ENCODE measurements at regions not wholly inside any gene's neighbourhood (a gene's known extent, or its start where the extent isn't known, plus 50 kb on each side); places are given as distances from the start of the nearest gene placed in this dataset.
"Not testable (repeated sequence)": the region's sequence is repeated elsewhere in the genome, so short reads cannot be mapped to it uniquely, and the experiment has no call there.

- not testable (repeated sequence) for DNase-seq
Observed at GRCh38 chr17:30631651-30632050, 154.4 kb downstream of the GOSR1 start.

DNA sequence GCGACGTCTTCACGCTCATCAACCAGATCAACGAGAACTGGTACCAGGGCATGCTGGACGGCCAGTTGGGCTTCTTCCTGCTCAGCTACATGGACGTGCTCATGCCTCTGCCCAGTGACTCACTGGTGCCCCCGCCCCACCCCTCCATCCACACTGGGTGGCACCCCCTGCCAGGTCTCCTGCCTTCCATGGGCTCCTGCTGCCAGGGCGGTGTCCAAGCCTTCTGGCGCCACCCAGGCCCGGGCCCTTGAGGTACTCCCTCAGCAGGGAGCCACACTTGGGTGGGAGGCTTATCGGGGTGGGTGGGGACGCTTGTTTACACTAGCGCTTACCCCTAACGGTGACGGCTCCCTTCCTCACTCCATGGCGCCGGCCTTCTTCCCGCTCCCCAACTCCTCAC is 148.2 kb downstream of the GOSR1 start:
- DNase-seq, result not testable (repeated sequence)

- DNase-seq, result not testable (repeated sequence)
Observed at GRCh38 chr17:30624180-30624579, 147.0 kb downstream of the GOSR1 start.

- DNase-seq, result not testable (repeated sequence)
Observed at GRCh38 chr17:30609682-30610081, 132.5 kb downstream of the GOSR1 start.

DNA sequence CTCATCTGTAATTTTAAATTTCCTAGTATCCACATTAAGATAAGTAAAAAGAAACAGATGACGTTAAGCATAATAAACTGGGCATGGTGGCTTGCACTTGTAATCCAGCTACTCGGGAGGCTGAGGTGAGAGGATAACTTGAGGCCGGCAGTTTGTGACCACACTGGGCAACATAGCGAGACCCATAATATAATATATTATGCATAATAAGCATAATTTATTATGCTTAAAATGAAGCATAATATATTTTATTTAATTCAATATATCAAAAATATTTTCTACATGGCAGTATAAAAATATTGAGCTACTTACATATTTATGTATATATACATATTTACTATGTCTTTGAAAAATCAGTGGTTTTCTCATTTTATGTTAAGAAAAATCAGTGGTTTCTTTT is 128.3 kb downstream of the GOSR1 start:
- DNase-seq, result no peak

GRCh38 chr17:30605027-30605426 is 127.8 kb downstream of the GOSR1 start:
- no peak for DNase-seq

- not testable (repeated sequence) for DNase-seq
Observed at GRCh38 chr17:30602396-30602795, 125.2 kb downstream of the GOSR1 start.

DNA sequence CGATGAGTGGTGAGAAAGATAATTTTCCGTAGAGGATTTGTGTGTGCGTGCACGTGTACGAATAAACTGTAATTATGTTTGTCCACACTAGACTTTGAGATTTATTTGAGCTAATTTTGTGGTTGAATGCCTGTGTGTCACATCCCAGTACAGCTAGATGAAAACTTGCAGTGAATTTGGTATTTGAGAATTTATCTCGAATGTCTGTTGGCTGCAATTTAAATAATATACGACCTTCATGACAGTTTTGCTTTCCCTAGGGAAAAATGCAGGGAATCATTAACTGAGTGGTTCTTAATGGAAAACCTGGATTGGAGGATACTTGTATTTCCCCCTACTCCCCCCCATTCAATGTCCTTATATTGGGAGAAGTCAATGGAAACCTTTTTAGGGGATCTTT is 124.8 kb downstream of the GOSR1 start:
- not testable (repeated sequence) for DNase-seq

- DNase-seq, result no peak
Observed at GRCh38 chr17:30600830-30601494, 123.8 kb downstream of the GOSR1 start.

DNA sequence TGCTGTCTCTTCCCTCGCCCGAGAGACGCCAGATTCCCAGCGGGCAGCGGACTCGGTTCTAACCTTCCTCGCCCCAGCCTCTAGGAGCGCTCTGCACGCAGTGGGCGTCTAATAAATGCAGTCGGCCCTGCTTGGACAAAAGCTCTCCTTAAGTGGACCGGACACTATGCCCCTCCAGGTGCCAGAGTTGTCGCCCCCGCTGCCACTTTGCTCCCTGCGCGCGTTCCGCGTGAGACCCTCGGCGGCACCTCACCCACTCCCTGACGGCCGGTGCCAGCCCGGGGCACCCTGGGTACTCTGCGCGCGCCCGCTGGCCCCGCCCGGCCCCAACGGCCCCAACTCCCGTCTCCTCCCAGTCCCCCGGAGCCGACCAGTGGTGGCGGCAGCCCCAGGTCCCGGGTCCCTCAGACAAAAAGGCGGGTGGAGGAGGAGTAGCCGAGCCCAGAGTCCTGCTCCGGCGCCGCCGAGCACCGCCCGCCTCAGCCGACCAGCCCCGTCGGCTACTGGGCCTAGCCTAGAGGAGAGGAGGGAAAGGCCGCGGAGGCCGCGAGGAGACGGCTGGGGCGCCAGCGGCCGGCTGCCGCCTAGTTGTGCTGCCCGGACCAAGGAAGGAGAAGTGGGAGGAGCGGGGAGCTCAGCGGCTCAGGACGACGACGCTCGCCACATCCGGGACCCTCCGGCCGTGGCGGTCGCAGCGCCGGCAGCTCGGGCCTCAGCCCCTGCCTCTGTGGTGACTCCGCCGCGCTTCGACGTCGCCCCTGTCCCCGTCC is 123.0 kb downstream of the GOSR1 start:
- peak; percentile 48 for DNase-seq

GRCh38 chr17:30599428-30600059 is 122.3 kb downstream of the GOSR1 start:
- no peak for DNase-seq

DNA sequence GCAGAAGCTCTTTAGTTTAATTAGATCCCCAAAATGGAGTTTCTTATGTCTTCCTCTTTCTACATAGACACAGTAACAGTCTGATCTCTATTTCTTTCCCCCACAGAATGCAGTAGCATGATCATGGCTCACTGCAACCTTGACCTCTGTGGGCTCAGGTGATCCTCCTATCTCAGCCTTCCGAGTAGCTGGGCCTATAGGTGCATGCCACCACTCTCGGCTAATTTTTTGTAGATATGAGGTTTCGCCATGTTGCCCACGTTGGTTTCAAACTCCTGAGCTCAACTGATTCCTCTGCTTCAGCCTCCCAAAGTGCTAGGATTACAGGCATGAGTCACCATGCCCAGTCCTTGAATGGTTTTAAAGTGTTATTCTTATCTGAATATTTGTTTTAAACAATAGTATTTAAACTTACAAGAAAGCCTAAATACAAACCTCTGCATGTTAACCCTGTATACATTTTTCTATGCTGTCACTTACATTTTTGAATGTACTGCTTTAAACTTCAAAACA is 120.6 kb downstream of the GOSR1 start:
- no peak for DNase-seq

DNA sequence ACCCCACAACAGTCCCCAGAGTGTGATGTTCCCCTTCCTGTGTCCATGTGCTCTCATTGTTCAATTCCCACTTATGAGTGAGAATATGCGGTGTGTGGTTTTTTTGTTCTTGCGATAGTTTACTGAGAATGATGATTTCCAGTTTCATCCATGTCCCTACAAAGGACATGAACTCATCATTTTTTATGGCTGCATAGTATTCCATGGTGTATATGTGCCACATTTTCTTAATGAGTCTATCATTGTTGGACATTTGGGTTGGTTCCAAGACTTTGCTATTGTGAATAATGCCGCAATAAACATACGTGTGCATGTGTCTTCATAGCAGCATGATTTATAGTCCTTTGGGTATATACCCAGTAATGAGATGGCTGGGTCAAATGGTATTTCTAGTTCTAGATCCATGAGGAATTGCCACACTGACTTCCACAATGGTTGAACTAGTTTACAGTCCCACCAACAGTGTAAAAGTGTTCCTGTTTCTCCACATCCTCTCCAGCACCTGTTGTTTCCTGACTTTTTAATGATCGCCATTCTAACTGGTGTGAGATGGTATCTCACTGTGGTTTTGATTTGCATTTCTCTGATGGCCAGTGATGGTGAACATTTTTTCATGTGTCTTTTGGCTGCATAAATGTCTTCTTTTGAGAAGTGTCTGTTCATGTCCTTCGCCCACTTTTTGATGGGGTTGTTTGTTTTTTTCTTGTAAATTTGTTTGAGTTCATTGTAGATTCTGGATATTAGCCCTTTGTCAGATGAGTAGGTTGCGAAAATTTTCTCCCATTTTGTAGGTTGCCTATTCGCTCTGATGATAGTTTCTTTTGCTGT is 120.0 kb downstream of the GOSR1 start:
- not testable (repeated sequence) for DNase-seq

GRCh38 chr17:30594953-30595371 is 117.8 kb downstream of the GOSR1 start:
- not testable (repeated sequence) for DNase-seq

DNA sequence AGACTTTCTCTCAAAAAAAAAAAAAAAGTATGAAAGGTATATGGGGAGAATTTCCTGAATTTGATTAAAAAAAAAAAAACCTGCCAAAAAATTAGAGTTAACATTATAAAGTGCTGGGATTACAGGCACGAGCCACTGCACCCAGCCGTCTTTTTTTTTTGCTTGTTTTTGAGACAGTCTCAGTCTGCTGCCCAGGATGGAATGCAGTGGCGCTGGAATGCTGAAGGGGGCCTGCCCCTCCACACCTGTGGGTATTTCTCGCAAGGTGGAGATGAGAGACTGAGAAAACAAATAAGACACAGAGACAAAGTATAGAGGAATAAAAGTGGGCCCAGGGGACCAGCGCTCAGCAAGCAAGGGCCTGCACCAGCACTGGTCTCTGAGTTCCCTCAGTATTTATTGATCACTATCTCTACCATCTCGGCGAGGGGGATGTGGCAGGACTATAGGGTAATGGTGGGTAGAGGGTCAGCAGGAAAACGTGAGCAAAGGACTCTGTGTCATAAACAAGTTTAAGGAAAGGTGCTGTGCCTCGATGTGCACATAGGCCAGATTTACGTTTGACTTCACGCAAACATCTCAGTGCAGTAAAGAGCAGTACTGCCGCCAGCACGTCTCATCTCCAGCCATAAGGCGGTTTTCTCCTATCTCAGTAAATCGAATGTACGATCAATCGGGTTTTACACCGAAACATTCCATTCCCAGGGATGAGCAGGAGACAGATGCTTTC is 117.2 kb downstream of the GOSR1 start:
- DNase-seq, result no peak

- DNase-seq, result no peak
Observed at GRCh38 chr17:30590081-30590733, 113.0 kb downstream of the GOSR1 start.

DNA sequence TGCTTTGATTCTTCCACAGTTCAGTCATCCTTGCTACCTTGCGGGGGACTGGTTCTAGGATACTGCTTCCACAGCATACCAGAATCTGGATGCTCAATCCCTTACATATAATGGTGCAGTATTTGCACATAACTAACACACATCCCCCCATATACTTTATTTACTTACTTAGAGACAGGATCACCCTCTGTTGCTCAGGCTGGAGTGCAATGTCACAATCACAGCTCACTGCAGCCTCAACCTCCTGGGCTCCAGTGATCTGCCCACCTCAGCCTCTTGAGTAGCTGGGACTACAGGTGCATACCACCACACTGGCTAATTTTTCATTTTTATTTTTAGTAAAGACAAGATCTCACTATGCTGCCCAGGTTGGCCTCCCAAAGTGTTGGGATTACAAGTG is 112.2 kb downstream of the GOSR1 start:
- DNase-seq, result no peak

DNA sequence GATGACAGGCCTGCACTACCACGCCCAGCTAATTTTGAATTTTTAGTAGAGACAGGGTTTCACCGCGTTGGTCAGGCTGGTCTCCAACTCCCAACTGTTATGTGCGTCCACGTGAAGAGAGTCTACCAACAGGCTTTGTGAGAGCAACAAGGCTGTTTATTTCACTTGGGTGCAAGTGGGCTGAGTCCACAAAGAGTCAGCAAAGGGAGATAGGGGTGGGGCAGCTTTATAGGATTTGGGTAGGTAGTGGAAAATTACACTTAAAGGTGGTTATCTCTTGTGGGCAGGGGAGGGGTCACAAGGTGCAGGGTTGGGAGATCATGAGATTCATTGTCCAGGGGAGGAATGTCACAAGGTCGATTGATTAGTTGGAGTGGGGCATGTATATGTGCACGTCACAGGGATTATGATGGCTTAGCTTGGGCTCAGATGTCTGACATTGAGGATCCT is 111.6 kb downstream of the GOSR1 start:
- no peak for DNase-seq

DNA sequence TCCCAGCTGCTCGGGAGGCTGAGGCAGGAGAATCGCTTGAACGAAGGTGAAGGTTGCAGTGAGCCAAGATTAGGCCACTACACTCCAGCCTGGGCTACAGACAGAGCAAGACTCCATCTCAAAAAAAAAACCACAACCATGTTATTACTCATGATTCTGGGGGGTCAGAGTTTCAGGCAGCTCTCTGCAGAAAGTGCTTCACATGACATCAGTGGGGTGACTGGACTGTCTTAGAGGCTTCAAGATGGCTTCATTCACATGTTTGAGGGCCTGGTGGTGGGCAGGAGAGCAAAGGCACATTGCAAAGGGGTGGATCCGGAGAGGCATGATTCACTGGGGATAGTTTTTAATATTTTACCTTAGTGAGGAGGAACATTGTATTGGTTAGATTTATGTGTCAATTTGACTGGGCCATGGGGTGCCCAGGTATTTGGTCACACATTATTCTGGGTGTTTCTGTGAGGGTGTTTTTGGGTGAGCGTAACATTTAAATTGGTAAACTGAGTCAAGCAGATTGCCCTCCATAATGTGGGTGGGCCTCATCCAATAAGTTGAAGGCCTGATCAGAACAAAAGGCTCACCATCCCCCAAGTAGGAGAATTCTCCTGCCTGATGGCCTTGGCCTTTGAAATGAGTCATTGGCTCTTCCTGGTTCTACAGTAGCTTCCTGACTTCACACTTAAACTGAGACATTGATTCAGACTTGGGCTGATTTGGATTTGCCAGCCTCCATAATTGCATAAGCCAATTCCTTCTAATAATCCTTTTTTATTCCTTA is 109.8 kb downstream of the GOSR1 start:
- no peak for DNase-seq

GRCh38 chr17:30584810-30585209 is 107.6 kb downstream of the GOSR1 start:
- no peak for DNase-seq

DNA sequence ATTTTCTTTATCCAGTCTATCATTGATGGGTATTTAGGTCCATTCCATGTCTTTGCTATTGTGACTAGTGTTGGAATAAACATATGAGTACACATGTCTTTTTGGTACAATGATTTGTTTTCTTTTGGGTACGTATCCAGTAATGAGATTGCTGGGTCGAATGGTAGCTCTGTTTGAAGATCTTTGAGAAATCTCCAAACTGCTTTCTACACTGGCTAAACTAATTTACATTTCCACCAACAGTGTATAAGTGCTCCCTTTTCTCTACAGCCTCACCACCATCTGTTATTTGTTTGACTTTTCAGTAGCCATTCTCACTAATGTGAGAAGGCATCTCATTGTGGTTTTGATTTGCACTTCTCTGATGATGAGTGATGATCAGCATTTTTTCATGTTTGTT is 103.7 kb downstream of the GOSR1 start:
- no peak for DNase-seq
